SH-SY5Y (cell line): ENCODE measurements at regions not wholly inside any gene's neighbourhood (a gene's known extent, or its start where the extent isn't known, plus 50 kb on each side); places are given as distances from the start of the nearest gene placed in this dataset.

Experiments used
- GATA2 ChIP-seq: IDR thresholded peaks from 2 replicates; pipeline ENCODE4 v1.6.1; 2011; ENCODE audit warnings: mild to moderate bottlenecking, low read depth, low read length
- GATA3 ChIP-seq: IDR thresholded peaks from 2 replicates; pipeline ENCODE4 v1.6.1; 2011; ENCODE audit warnings: low read depth, mild to moderate bottlenecking, low read length, moderate library complexity

GRCh38 chr3:150342896-150343467 is 65.1 kb upstream of the TSC22D2 start:
- no peak for TF ChIP-seq GATA3
- TF ChIP-seq GATA2: no peak
